ENCODE measurements at regions not wholly inside any gene's neighbourhood (a gene's known extent, or its start where the extent isn't known, plus 50 kb on each side); places are given as distances from the start of the nearest gene placed in this dataset.

DNA sequence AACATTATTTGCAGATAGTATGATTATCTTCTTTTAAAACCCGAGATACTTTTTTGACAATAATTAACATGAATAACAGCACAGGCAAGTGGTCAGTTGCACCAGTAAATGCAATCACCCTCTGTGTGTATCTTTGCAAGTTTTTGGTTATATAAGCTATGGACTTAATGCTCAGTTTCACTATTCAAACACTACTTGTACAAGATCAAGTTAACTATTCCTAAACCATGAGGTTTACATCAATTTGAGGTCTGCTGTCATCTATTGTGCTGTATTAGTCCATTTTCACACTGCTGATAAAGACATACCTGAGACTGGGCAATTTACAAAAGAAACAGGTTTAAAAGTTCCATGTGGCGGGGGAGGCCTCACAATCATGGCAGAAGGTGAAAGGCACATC is 323.2 kb downstream of the NR4A2 start:
- no peak for TF ChIP-seq CTCF (IDR thresholded peaks at IDR 0.05; ENCODE audit: unreplicated experiment in 3 of 3)

GRCh38 chr2:156006721-156007618 is 325.6 kb downstream of the NR4A2 start:
- no peak overlapping the region for H3K27ac Mint-ChIP-seq

More for the DNA sequence above, 323.2 kb downstream of the NR4A2 start:
- Mint-ChIP-seq H3K36me3 (ENCODE audit: low read depth) (peaks cover 3% of the 10 kb centered on the region), H3K4me3 (no peak overlapping the region), H3K4me1 (no peaks in the 10 kb centered on the region), H3K9me3 (peaks cover 11% of the 10 kb centered on the region), H3K27ac (no peak overlapping the region), H3K27me3 (ENCODE audit: low read depth) (no peaks in the 10 kb centered on the region)

GRCh38 chr2:156005999-156006712 is 326.4 kb downstream of the NR4A2 start:
- H3K4me3 Mint-ChIP-seq, result no peak overlapping the region
- no peak for TF ChIP-seq CTCF (IDR thresholded peaks at IDR 0.05; ENCODE audit: unreplicated experiment in 3 of 3)
- H3K4me1 Mint-ChIP-seq, result no peaks in the 10 kb centered on the region

More at GRCh38 chr2:156006721-156007618, 325.6 kb downstream of the NR4A2 start:
- H3K4me1 Mint-ChIP-seq, result no peaks in the 10 kb centered on the region
- no peaks in the 10 kb centered on the region for H3K27me3 Mint-ChIP-seq (ENCODE audit: low read depth)
- peaks cover 3% of the 10 kb centered on the region for H3K36me3 Mint-ChIP-seq (ENCODE audit: low read depth)
- peaks cover 11% of the 10 kb centered on the region for H3K9me3 Mint-ChIP-seq
- TF ChIP-seq CTCF (IDR thresholded peaks at IDR 0.05; ENCODE audit: unreplicated experiment in 3 of 3), result no peak
- no peak overlapping the region for H3K4me3 Mint-ChIP-seq

GRCh38 chr2:156005531-156005930 is 327.0 kb downstream of the NR4A2 start:
- no peaks in the 10 kb centered on the region for H3K36me3 Mint-ChIP-seq (ENCODE audit: low read depth)
- H3K27ac Mint-ChIP-seq, result no peak overlapping the region
- H3K27me3 Mint-ChIP-seq (ENCODE audit: low read depth), result no peaks in the 10 kb centered on the region
- peaks cover 7% of the 10 kb centered on the region for H3K9me3 Mint-ChIP-seq
- no peaks in the 10 kb centered on the region for H3K4me1 Mint-ChIP-seq
- TF ChIP-seq CTCF (IDR thresholded peaks at IDR 0.05; ENCODE audit: unreplicated experiment in 3 of 3), result no peak
- no peak overlapping the region for H3K4me3 Mint-ChIP-seq

More at GRCh38 chr2:156005999-156006712, 326.4 kb downstream of the NR4A2 start:
- peaks cover 3% of the 10 kb centered on the region for H3K36me3 Mint-ChIP-seq (ENCODE audit: low read depth)
- H3K27me3 Mint-ChIP-seq (ENCODE audit: low read depth), result no peaks in the 10 kb centered on the region
- H3K9me3 Mint-ChIP-seq, result peaks cover 9% of the 10 kb centered on the region
- H3K27ac Mint-ChIP-seq, result no peak overlapping the region

GRCh38 chr2:156004459-156004858 is 328.1 kb downstream of the NR4A2 start:
- no peak overlapping the region for H3K27ac Mint-ChIP-seq
- H3K4me1 Mint-ChIP-seq, result no peaks in the 10 kb centered on the region
- H3K4me3 Mint-ChIP-seq, result no peak overlapping the region
- H3K36me3 Mint-ChIP-seq (ENCODE audit: low read depth), result no peaks in the 10 kb centered on the region
- no peak for TF ChIP-seq CTCF (IDR thresholded peaks at IDR 0.05; ENCODE audit: unreplicated experiment in 3 of 3)
- peaks cover 2% of the 10 kb centered on the region for H3K9me3 Mint-ChIP-seq
- H3K27me3 Mint-ChIP-seq (ENCODE audit: low read depth), result no peaks in the 10 kb centered on the region
